ENCODE measurements at regions not wholly inside any gene's neighbourhood (a gene's known extent, or its start where the extent isn't known, plus 50 kb on each side); places are given as distances from the start of the nearest gene placed in this dataset.

- Histone ChIP-seq H3K4me1 (no peaks in the 10 kb centered on the region), H3K27ac (no peak overlapping the region), H3K36me3 (no peaks in the 10 kb centered on the region), H3K27me3 (no peaks in the 10 kb centered on the region), H3K4me3 (no peak overlapping the region), H3K9me3 (peaks cover 0 to 14% (median 0%) of the 10 kb centered on the region in 11 donors)
- TF ChIP-seq CTCF (IDR thresholded peaks at IDR 0.05) = no peak
- 97% methylated on average over 3 of the region's 3 CpGs for WGBS, 2 donors
- DNase-seq (no peak), ATAC-seq (no peak)
- intact Hi-C loops (cut with DNase I) = no loop called here
These were observed 1449.7 kb downstream of the PCDH7 start for GRCh38 chr4:32169841-32170240.

- 89 to 96% methylated on average over 1 of the region's 1 CpG for WGBS, 2 donors
- TF ChIP-seq CTCF (IDR thresholded peaks at IDR 0.05) = no peak
- intact Hi-C loops (cut with DNase I) = no loop called here
- Histone ChIP-seq H3K36me3 (no peaks in the 10 kb centered on the region), H3K27me3 (no peaks in the 10 kb centered on the region), H3K4me1 (no peaks in the 10 kb centered on the region), H3K4me3 (no peak overlapping the region), H3K27ac (no peak overlapping the region), H3K9me3 (peaks cover 0 to 14% (median 0%) of the 10 kb centered on the region in 11 donors)
- DNase-seq (no peak), ATAC-seq (no peak)
These were observed 1451.9 kb downstream of the PCDH7 start for GRCh38 chr4:32172086-32172485.

GRCh38 chr4:32172761-32173160 is 1452.6 kb downstream of the PCDH7 start:
- Histone ChIP-seq H3K9me3 (peaks cover 0 to 14% (median 0%) of the 10 kb centered on the region in 11 donors), H3K4me3 (no peak overlapping the region), H3K4me1 (no peaks in the 10 kb centered on the region), H3K27me3 (no peaks in the 10 kb centered on the region), H3K27ac (no peak overlapping the region), H3K36me3 (no peaks in the 10 kb centered on the region)
- ATAC-seq (no peak), DNase-seq (no peak)
- intact Hi-C loops (cut with DNase I) = no loop called here
- TF ChIP-seq CTCF (IDR thresholded peaks at IDR 0.05) = no peak
- WGBS, 2 donors = 84 to 88% methylated on average over 1 of the region's 1 CpG

GRCh38 chr4:32180086-32180485 is 1459.9 kb downstream of the PCDH7 start:
- DNase-seq (no peak), ATAC-seq (no peak)
- Histone ChIP-seq H3K27ac (no peak overlapping the region), H3K27me3 (no peaks in the 10 kb centered on the region), H3K4me3 (no peak overlapping the region), H3K36me3 (no peaks in the 10 kb centered on the region), H3K4me1 (no peaks in the 10 kb centered on the region), H3K9me3 (peaks cover 0 to 8% (median 0%) of the 10 kb centered on the region in 11 donors)
- no peak for TF ChIP-seq CTCF (IDR thresholded peaks at IDR 0.05)
- intact Hi-C loops (cut with DNase I) = no loop called here

GRCh38 chr4:32184186-32184585 is 1464.0 kb downstream of the PCDH7 start:
- DNase-seq (no peak), ATAC-seq (no peak)
- H3K27me3 ChIP-seq = no peaks in the 10 kb centered on the region
- no peak for TF ChIP-seq CTCF (IDR thresholded peaks at IDR 0.05)
- no peak overlapping the region for H3K4me3 ChIP-seq
- no peak overlapping the region for H3K27ac ChIP-seq
- 49 to 65% methylated on average over 2 of the region's 2 CpGs for WGBS, 2 donors
- H3K9me3 ChIP-seq = peaks cover 0 to 6% (median 0%) of the 10 kb centered on the region in 11 donors
- H3K4me1 ChIP-seq = no peaks in the 10 kb centered on the region
- intact Hi-C loops (cut with DNase I) = no loop called here
- no peaks in the 10 kb centered on the region for H3K36me3 ChIP-seq
